SK-N-MC (cell line): ENCODE measurements at regions not wholly inside any gene's neighbourhood (a gene's known extent, or its start where the extent isn't known, plus 50 kb on each side); places are given as distances from the start of the nearest gene placed in this dataset.

Experiments
- EZH2 ChIP-seq: fragments of 200-600 bp; sonication (generic); IDR thresholded peaks from one replicate; pipeline ENCODE4 v1.6.1; 2017; ENCODE audit warnings: antibody characterized with exemption
- POLR2AphosphoS5 ChIP-seq: IDR thresholded peaks from 2 replicates; pipeline ENCODE4 v1.6.1; 2012; ENCODE audit warnings: mild to moderate bottlenecking, low read depth, low read length, borderline replicate concordance

GRCh38 chr18:60538891-60539290 is 166.3 kb upstream of the MC4R start:
- TF ChIP-seq EZH2 (no peak), POLR2AphosphoS5 (no peak)
